Gastrocnemius medialis (tissue), 4 donors: ENCODE measurements at regions not wholly inside any gene's neighbourhood (a gene's known extent, or its start where the extent isn't known, plus 50 kb on each side); places are given as distances from the start of the nearest gene placed in this dataset.

Experiments
- ATAC-seq, 2 donors: fragments of 150-250 bp; one replicate each; pipeline ENCODE4 v1.9.1; 2016
- DNase-seq, 2 donors: peaks; one replicate each; pipeline ENCODE4 v3.0.0-alpha.2; 2019
- H3K27ac ChIP-seq, 4 donors: fragments of 200-600 bp; sonication (generic); 1 replicate in 1 of 4; 2 replicates in 3 of 4; pipeline ENCODE4 v1.5.1; 2016 to 2018; ENCODE audit warnings: mild to moderate bottlenecking in 2 of 4, moderate library complexity in 1 of 4
- H3K27me3 ChIP-seq, 3 donors: fragments of 200-600 bp; sonication (generic) in 2 of 3; 1 replicate in 1 of 3; 2 replicates in 2 of 3; pipeline versions ENCODE4 v1.5.1 to v1.6.0; 2016 to 2019; ENCODE audit warnings: mild to moderate bottlenecking in 1 of 3, moderate library complexity in 1 of 3
- H3K36me3 ChIP-seq, 2 donors: fragments of 200-600 bp; sonication (generic) in 1 of 2; one replicate each; pipeline ENCODE4 v1.5.1; 2017 to 2018
- H3K4me1 ChIP-seq, 2 donors: fragments of 200-600 bp; sonication (generic) in 1 of 2; one replicate each; pipeline ENCODE4 v1.5.1; 2016 to 2017; ENCODE audit warnings: mild to moderate bottlenecking in 2 of 2
- H3K4me3 ChIP-seq, 4 donors: fragments of 200-600 bp; sonication (generic) in 3 of 4; 1 replicate in 1 of 4; 2 replicates in 3 of 4; pipeline ENCODE4 v1.5.1; 2016 to 2019; ENCODE audit warnings: mild to moderate bottlenecking in 2 of 4
- H3K9me3 ChIP-seq, 3 donors: fragments of 200-600 bp; sonication (generic) in 2 of 3; 1 replicate in 1 of 3; 2 replicates in 2 of 3; pipeline ENCODE4 v1.5.1; 2016 to 2019
- CTCF ChIP-seq, 5 experiments: fragments of 450-650 bp in 3 of 5; fragments of 200-600 bp in 2 of 5; sonication (generic) in 2 of 5; IDR thresholded peaks in 4 of 5; conservative IDR thresholded peaks in 1 of 5; 1 replicate in 4 of 5; 2 replicates in 1 of 5; pipeline ENCODE4 v1.5.1; 2016 to 2019; ENCODE audit warnings: antibody characterized with exemption in 5 of 5, mild to moderate bottlenecking in 3 of 5, moderate library complexity in 3 of 5
- POLR2A ChIP-seq, 2 donors: fragments of 450-650 bp; IDR thresholded peaks; one replicate each; pipeline ENCODE4 v1.6.1; 2017; ENCODE audit warnings: antibody characterized with exemption in 2 of 2, mild to moderate bottlenecking in 2 of 2, moderate library complexity in 2 of 2
- in situ Hi-C, 4 donors: fragments of 200-750 bp; cut with MboI; loops; one replicate each; pipeline versions ENCODE4 v1.15.0 to v1.8.0; 2017; ENCODE audit warnings: low sequenced_read_pairs in 4 of 4
- intact Hi-C: fragments of 100-400 bp; cut with DNase I; formaldehyde crosslinking; loops from one replicate; pipeline ENCODE4 v1.15.1; 2023; ENCODE audit warnings: low total_unique reads

GRCh38 chr18:33878213-33878612 lies 300.2 kb downstream of the ASXL3 start:
- H3K4me3 ChIP-seq, result no peak overlapping the region
- H3K36me3 ChIP-seq, result no peaks in the 10 kb centered on the region
- intact Hi-C loops, result no loop called here
- ATAC-seq, result no peak
- H3K4me1 ChIP-seq, result no peaks in the 10 kb centered on the region
- in situ Hi-C loops, result no loop called here
- no peak overlapping the region for H3K27ac ChIP-seq
- H3K27me3 ChIP-seq, result no peaks in the 10 kb centered on the region
- no peak for DNase-seq
- TF ChIP-seq POLR2A (IDR thresholded peaks at IDR 0.05) (no peak), CTCF (IDR thresholded peaks at IDR 0.05 in 4 of 5, conservative IDR thresholded peaks at IDR 0.05 in 1 of 5) (no peak)
- no peaks in the 10 kb centered on the region for H3K9me3 ChIP-seq

- ATAC-seq, result no peak
Observed at GRCh38 chr18:33875029-33875565, 297.1 kb downstream of the ASXL3 start.

GRCh38 chr18:33873112-33873511 lies 295.1 kb downstream of the ASXL3 start:
- ATAC-seq (no peak), DNase-seq (no peak)
- in situ Hi-C loops, result no loop called here
- H3K27ac ChIP-seq, result no peak overlapping the region
- no peaks in the 10 kb centered on the region for H3K36me3 ChIP-seq
- TF ChIP-seq CTCF (IDR thresholded peaks at IDR 0.05 in 4 of 5, conservative IDR thresholded peaks at IDR 0.05 in 1 of 5) (no peak), POLR2A (IDR thresholded peaks at IDR 0.05) (no peak)
- no peaks in the 10 kb centered on the region for H3K27me3 ChIP-seq
- intact Hi-C loops, result no loop called here
- H3K4me1 ChIP-seq, result no peaks in the 10 kb centered on the region
- H3K4me3 ChIP-seq, result no peak overlapping the region
- no peaks in the 10 kb centered on the region for H3K9me3 ChIP-seq

More at GRCh38 chr18:33875029-33875565, 297.1 kb downstream of the ASXL3 start:
- DNase-seq, result no peak
- no peaks in the 10 kb centered on the region for H3K27me3 ChIP-seq
- no peak overlapping the region for H3K4me3 ChIP-seq
- no peaks in the 10 kb centered on the region for H3K4me1 ChIP-seq
- H3K36me3 ChIP-seq, result no peaks in the 10 kb centered on the region
- no peaks in the 10 kb centered on the region for H3K9me3 ChIP-seq
- no peak overlapping the region for H3K27ac ChIP-seq
- intact Hi-C loops (no loop called here), in situ Hi-C loops (no loop called here)
- TF ChIP-seq POLR2A (IDR thresholded peaks at IDR 0.05) (no peak), CTCF (IDR thresholded peaks at IDR 0.05 in 4 of 5, conservative IDR thresholded peaks at IDR 0.05 in 1 of 5) (no peak)

GRCh38 chr18:33871363-33872025 lies 293.5 kb downstream of the ASXL3 start:
- no peak for DNase-seq
- intact Hi-C loops, result no loop called here
- in situ Hi-C loops, result no loop called here
- H3K4me3 ChIP-seq, result no peak overlapping the region
- no peaks in the 10 kb centered on the region for H3K9me3 ChIP-seq
- no peak overlapping the region for H3K27ac ChIP-seq
- no peaks in the 10 kb centered on the region for H3K36me3 ChIP-seq
- no peak for ATAC-seq
- no peak for TF ChIP-seq CTCF (IDR thresholded peaks at IDR 0.05 in 4 of 5, conservative IDR thresholded peaks at IDR 0.05 in 1 of 5)
- no peak for TF ChIP-seq POLR2A (IDR thresholded peaks at IDR 0.05)
- H3K4me1 ChIP-seq, result no peaks in the 10 kb centered on the region
- H3K27me3 ChIP-seq, result no peaks in the 10 kb centered on the region

GRCh38 chr18:33870059-33870458 lies 292.0 kb downstream of the ASXL3 start:
- TF ChIP-seq POLR2A (IDR thresholded peaks at IDR 0.05) (no peak), CTCF (IDR thresholded peaks at IDR 0.05 in 4 of 5, conservative IDR thresholded peaks at IDR 0.05 in 1 of 5) (no peak)
- ATAC-seq (no peak), DNase-seq (no peak)
- Histone ChIP-seq H3K27me3 (no peaks in the 10 kb centered on the region), H3K4me3 (no peak overlapping the region), H3K27ac (no peak overlapping the region), H3K4me1 (no peaks in the 10 kb centered on the region), H3K9me3 (no peaks in the 10 kb centered on the region), H3K36me3 (no peaks in the 10 kb centered on the region)
- intact Hi-C loops, result no loop called here
- in situ Hi-C loops, result no loop called here
